ENCODE measurements at regions not wholly inside any gene's neighbourhood (a gene's known extent, or its start where the extent isn't known, plus 50 kb on each side); places are given as distances from the start of the nearest gene placed in this dataset.
"Not testable (repeated sequence)": the region's sequence is repeated elsewhere in the genome, so short reads cannot be mapped to it uniquely, and the experiment has no call there.

GRCh38 chr1:146683126-146683429 is 255.0 kb upstream of the NBPF12 start:
- not testable (repeated sequence) for TF ChIP-seq CTCF (IDR thresholded peaks at IDR 0.05); EZH2 (IDR thresholded peaks at IDR 0.05; ENCODE audit: borderline replicate concordance, insufficient read depth, low read depth, low read length, poor library complexity, severe bottlenecking)

All from B cell (primary cell).